ENCODE measurements at regions not wholly inside any gene's neighbourhood (a gene's known extent, or its start where the extent isn't known, plus 50 kb on each side); places are given as distances from the start of the nearest gene placed in this dataset.

GRCh38 chr14:106346534-106347290, 820.3 kb downstream of the TMEM121 start:
- TF ChIP-seq CTCF (IDR thresholded peaks at IDR 0.05; ENCODE audit: low read depth, low read length) = no peak
- no peak for TF ChIP-seq POLR2A (IDR thresholded peaks at IDR 0.05; ENCODE audit: extremely low read depth, insufficient read length)
- no peak for TF ChIP-seq MYC (IDR thresholded peaks at IDR 0.05; ENCODE audit: low read depth, low read length)

Measured in NB4 (cell line).